ENCODE measurements at regions not wholly inside any gene's neighbourhood (a gene's known extent, or its start where the extent isn't known, plus 50 kb on each side); places are given as distances from the start of the nearest gene placed in this dataset.

DNA sequence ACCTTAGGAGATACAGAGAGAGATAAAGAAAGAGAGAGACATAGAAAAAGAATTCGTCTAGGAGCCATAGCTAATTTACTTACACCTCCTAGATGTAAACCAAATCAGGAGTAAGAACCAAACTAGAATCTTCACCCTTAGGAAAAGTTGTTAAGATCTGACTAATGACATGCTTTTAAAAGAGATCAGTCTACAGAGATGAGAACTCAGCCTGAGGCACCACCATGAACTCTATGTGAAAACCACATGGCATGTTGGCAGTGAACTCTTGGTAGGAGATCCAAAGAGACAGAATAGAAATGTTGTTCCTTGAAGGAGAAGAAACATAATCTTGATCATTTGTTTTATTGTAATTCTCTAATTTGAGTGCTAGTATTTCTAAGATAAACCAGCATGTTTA lies 585.4 kb upstream of the ID2 start:
- WGBS (ENCODE audit: insufficient coverage) = no CpG with 5 or more reads among the region's 1 CpG
- no peak overlapping the region for H3K9ac ChIP-seq (ENCODE audit: insufficient read depth, low read length, poor library complexity, severe bottlenecking)
- H3K9me3 Mint-ChIP-seq = peaks cover 0 to 8% (median 0%) of the 10 kb centered on the region in 7 donors

DNA sequence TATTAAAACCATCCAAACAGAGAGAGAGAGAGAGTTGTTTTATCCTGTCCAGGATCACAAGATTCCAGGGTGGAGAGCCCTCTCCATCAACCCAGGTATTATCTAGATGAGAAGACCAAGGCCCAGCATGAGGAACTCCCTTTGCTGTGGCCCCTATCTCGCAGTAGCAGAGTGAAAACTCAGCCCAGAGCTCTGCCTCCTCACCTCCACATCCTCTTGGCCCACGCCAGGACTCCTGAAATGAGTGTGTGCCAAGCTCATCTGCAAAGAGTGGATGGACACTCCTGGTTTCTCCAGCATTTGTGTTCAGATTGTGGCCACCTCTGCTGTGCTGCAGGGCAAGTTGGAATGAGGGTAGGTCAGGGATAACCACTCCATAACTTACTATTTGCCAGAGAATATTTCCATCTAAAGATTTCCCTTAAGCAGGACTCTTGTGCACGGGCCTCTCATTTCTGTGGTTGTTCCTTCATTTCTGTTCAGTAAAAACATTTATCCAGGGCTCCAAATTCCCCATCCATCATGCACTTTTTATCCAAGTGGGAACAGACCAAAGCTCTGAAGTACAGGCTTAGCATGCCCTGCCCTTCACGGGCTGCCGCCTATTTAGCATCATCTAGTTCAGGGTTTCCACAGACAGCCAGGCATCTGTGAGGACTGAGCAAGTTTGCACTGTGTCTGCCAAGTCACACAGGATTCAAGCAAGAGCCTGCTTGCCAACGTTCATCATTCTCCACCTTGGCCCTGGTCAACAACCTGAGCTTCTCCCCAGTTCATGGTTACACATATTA lies 583.2 kb upstream of the ID2 start:
- no peaks in the 10 kb centered on the region for H3K4me1 ChIP-seq (ENCODE audit: control insufficient read depth in 1 of 2, insufficient read depth in 2 of 2, low read length in 2 of 2)

More for the DNA sequence above, 585.4 kb upstream of the ID2 start:
- Histone ChIP-seq H3K79me2 (ENCODE audit: insufficient read depth, low read length) (no peaks in the 10 kb centered on the region), H3K4me3 (replicated peaks in 1 of 3; ENCODE audit: low read depth in 2 of 3, low read length in 3 of 3) (no peak overlapping the region), H3K27me3 (ENCODE audit: control insufficient read depth in 2 of 2, insufficient read depth in 2 of 2, low read length in 2 of 2) (no peaks in the 10 kb centered on the region), H3K36me3 (replicated peaks in 1 of 2; ENCODE audit: control insufficient read depth in 1 of 2, insufficient read depth in 2 of 2, low read length in 2 of 2) (no peaks in the 10 kb centered on the region), H2AFZ (ENCODE audit: insufficient read depth, low read depth, low read length, poor library complexity, severe bottlenecking) (no peak overlapping the region), H3K4me2 (replicated peaks; ENCODE audit: extremely low read depth, low read length, poor library complexity, severe bottlenecking) (no peak overlapping the region), H3K9me3 (replicated peaks in 1 of 2; ENCODE audit: control insufficient read depth in 1 of 2, insufficient read depth in 1 of 2, low read length in 2 of 2) (no peaks in the 10 kb centered on the region), H3K4me1 (ENCODE audit: control insufficient read depth in 1 of 2, insufficient read depth in 2 of 2, low read length in 2 of 2) (peaks cover 1 to 2% of the 10 kb centered on the region in 2 donors), H3K27ac (ENCODE audit: low read depth in 1 of 2, low read length in 2 of 2) (no peak overlapping the region), H4K20me1 (ENCODE audit: insufficient read depth, low read length) (no peaks in the 10 kb centered on the region)
- H3K4me3 Mint-ChIP-seq = no peak overlapping the region
- H3K4me1 Mint-ChIP-seq = no peaks in the 10 kb centered on the region
- peaks cover 0 to 2% (median 0%) of the 10 kb centered on the region in 3 donors for H3K27me3 Mint-ChIP-seq (ENCODE audit: low read depth in 3 of 3)
- no peak for DNase-seq
- TF ChIP-seq, protein P1, sequence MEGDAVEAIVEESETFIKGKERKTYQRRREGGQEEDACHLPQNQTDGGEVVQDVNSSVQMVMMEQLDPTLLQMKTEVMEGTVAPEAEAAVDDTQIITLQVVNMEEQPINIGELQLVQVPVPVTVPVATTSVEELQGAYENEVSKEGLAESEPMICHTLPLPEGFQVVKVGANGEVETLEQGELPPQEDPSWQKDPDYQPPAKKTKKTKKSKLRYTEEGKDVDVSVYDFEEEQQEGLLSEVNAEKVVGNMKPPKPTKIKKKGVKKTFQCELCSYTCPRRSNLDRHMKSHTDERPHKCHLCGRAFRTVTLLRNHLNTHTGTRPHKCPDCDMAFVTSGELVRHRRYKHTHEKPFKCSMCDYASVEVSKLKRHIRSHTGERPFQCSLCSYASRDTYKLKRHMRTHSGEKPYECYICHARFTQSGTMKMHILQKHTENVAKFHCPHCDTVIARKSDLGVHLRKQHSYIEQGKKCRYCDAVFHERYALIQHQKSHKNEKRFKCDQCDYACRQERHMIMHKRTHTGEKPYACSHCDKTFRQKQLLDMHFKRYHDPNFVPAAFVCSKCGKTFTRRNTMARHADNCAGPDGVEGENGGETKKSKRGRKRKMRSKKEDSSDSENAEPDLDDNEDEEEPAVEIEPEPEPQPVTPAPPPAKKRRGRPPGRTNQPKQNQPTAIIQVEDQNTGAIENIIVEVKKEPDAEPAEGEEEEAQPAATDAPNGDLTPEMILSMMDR (IDR thresholded peaks at IDR 0.05) = no peak
- peaks cover 0 to 4% of the 10 kb centered on the region in 2 donors for H3K36me3 Mint-ChIP-seq
- no peak overlapping the region for H3K27ac Mint-ChIP-seq
- intact Hi-C loops (cut with micrococcal nuclease) = no loop called here

More for the DNA sequence above, 583.2 kb upstream of the ID2 start:
- H3K27ac ChIP-seq (ENCODE audit: low read depth in 1 of 2, low read length in 2 of 2) = no peak overlapping the region
- no peak overlapping the region for H2AFZ ChIP-seq (ENCODE audit: insufficient read depth, low read depth, low read length, poor library complexity, severe bottlenecking)
- Mint-ChIP-seq H3K27ac (no peak overlapping the region), H3K4me3 (no peak overlapping the region), H3K4me1 (no peaks in the 10 kb centered on the region), H3K9me3 (peaks cover 0 to 8% (median 0%) of the 10 kb centered on the region in 7 donors), H3K36me3 (no peaks in the 10 kb centered on the region), H3K27me3 (ENCODE audit: low read depth in 3 of 3) (no peaks in the 10 kb centered on the region)
- no peak overlapping the region for H3K4me2 ChIP-seq (replicated peaks; ENCODE audit: extremely low read depth, low read length, poor library complexity, severe bottlenecking)
- intact Hi-C loops (cut with micrococcal nuclease) = no loop called here
- no peak overlapping the region for H3K9ac ChIP-seq (ENCODE audit: insufficient read depth, low read length, poor library complexity, severe bottlenecking)
- H3K9me3 ChIP-seq (replicated peaks in 1 of 2; ENCODE audit: control insufficient read depth in 1 of 2, insufficient read depth in 1 of 2, low read length in 2 of 2) = no peaks in the 10 kb centered on the region
- TF ChIP-seq, protein P1 (IDR thresholded peaks at IDR 0.05) = no peak
- H3K4me3 ChIP-seq (replicated peaks in 1 of 3; ENCODE audit: low read depth in 2 of 3, low read length in 3 of 3) = no peak overlapping the region
- H3K79me2 ChIP-seq (ENCODE audit: insufficient read depth, low read length) = no peaks in the 10 kb centered on the region
- no peaks in the 10 kb centered on the region for H4K20me1 ChIP-seq (ENCODE audit: insufficient read depth, low read length)
- WGBS (ENCODE audit: insufficient coverage) = 80% methylated on average over 5 of the region's 6 CpGs
- DNase-seq = no peak
- no peaks in the 10 kb centered on the region for H3K36me3 ChIP-seq (replicated peaks in 1 of 2; ENCODE audit: control insufficient read depth in 1 of 2, insufficient read depth in 2 of 2, low read length in 2 of 2)
- H3K27me3 ChIP-seq (ENCODE audit: control insufficient read depth in 2 of 2, insufficient read depth in 2 of 2, low read length in 2 of 2) = no peaks in the 10 kb centered on the region

Measured in CD14-positive monocyte (primary cell).